ENCODE measurements at regions not wholly inside any gene's neighbourhood (a gene's known extent, or its start where the extent isn't known, plus 50 kb on each side); places are given as distances from the start of the nearest gene placed in this dataset.

DNA sequence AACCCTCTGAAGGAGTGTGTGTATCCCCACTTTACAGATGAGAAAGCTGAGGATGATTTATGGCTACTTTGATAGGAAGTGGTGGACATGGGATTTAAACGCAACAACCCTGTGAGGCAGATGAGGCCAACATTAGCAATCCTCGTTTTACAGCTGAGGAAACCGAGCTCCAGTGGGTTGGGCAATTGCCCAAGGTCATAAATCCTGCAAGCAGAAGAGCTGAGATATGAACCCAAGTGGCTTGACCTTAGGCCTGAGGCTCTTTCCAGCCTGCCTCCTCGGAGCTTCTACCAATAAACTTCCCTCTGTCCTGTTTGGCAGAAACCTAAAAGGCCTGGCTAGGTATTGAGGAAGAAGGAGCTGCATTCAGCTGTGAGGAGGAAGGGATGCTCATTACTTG is 185.5 kb upstream of the RBPJ start:
- no peak overlapping the region for H3K9ac ChIP-seq (ENCODE audit: low read length)
- no peaks in the 10 kb centered on the region for H3K27me3 ChIP-seq (ENCODE audit: insufficient read depth, low read length)
- no peaks in the 10 kb centered on the region for H3K9me2 ChIP-seq (ENCODE audit: low read depth, low read length)
- no peak overlapping the region for H2AFZ ChIP-seq (ENCODE audit: low read length)
- H3K4me2 ChIP-seq (ENCODE audit: low read length) = no peak overlapping the region
- no peaks in the 10 kb centered on the region for H3K79me2 ChIP-seq (ENCODE audit: insufficient read depth, low read length)
- TF ChIP-seq, protein P1, sequence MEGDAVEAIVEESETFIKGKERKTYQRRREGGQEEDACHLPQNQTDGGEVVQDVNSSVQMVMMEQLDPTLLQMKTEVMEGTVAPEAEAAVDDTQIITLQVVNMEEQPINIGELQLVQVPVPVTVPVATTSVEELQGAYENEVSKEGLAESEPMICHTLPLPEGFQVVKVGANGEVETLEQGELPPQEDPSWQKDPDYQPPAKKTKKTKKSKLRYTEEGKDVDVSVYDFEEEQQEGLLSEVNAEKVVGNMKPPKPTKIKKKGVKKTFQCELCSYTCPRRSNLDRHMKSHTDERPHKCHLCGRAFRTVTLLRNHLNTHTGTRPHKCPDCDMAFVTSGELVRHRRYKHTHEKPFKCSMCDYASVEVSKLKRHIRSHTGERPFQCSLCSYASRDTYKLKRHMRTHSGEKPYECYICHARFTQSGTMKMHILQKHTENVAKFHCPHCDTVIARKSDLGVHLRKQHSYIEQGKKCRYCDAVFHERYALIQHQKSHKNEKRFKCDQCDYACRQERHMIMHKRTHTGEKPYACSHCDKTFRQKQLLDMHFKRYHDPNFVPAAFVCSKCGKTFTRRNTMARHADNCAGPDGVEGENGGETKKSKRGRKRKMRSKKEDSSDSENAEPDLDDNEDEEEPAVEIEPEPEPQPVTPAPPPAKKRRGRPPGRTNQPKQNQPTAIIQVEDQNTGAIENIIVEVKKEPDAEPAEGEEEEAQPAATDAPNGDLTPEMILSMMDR (IDR thresholded peaks at IDR 0.05; ENCODE audit: low read length) = no peak
- no peak for TF ChIP-seq EZH2 (IDR thresholded peaks at IDR 0.05; ENCODE audit: borderline replicate concordance, low read length)
- H3F3A ChIP-seq (ENCODE audit: insufficient read depth, low read length) = no peaks in the 10 kb centered on the region
- no peaks in the 10 kb centered on the region for H3K4me1 ChIP-seq (ENCODE audit: insufficient read depth, low read length, severe bottlenecking)
- no peaks in the 10 kb centered on the region for H4K20me1 ChIP-seq (ENCODE audit: insufficient read depth, low read length)
- no peaks in the 10 kb centered on the region for H3K9me3 ChIP-seq (ENCODE audit: low read length)
- H3K36me3 ChIP-seq (ENCODE audit: insufficient read depth, low read length) = no peaks in the 10 kb centered on the region
- no peak overlapping the region for H3K4me3 ChIP-seq (ENCODE audit: low read depth, low read length, poor library complexity, severe bottlenecking)
- no peak overlapping the region for H3K27ac ChIP-seq (ENCODE audit: low read depth, low read length, poor library complexity, severe bottlenecking)

DNA sequence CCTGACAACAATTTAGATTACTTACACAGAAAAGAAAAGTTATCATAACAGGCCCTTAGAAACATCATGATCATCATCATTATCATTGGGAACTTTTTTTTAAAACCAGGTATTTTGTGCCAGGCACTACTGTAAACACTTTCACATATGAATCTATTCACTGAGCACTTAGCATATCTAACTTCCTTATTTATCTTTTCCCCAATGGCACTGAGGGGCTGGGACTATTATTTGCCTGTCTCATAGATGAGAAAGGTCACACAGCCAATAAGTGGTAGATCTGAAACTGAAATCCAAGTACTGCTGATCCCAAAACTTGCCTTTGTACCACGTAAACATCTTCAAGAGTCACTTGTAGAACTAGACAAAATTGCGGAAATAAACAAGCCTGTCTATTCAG is 184.2 kb upstream of the RBPJ start:
- no peak overlapping the region for H2AFZ ChIP-seq (ENCODE audit: low read length)
- no peak overlapping the region for H3K27ac ChIP-seq (ENCODE audit: low read depth, low read length, poor library complexity, severe bottlenecking)
- no peaks in the 10 kb centered on the region for H3K4me1 ChIP-seq (ENCODE audit: insufficient read depth, low read length, severe bottlenecking)
- no peaks in the 10 kb centered on the region for H3K9me3 ChIP-seq (ENCODE audit: low read length)
- no peak for TF ChIP-seq EZH2 (IDR thresholded peaks at IDR 0.05; ENCODE audit: borderline replicate concordance, low read length)
- TF ChIP-seq, protein P1 (IDR thresholded peaks at IDR 0.05; ENCODE audit: low read length) = no peak
- no peaks in the 10 kb centered on the region for H4K20me1 ChIP-seq (ENCODE audit: insufficient read depth, low read length)
- H3F3A ChIP-seq (ENCODE audit: insufficient read depth, low read length) = no peaks in the 10 kb centered on the region
- H3K4me2 ChIP-seq (ENCODE audit: low read length) = no peak overlapping the region
- H3K9me2 ChIP-seq (ENCODE audit: low read depth, low read length) = no peaks in the 10 kb centered on the region
- H3K4me3 ChIP-seq (ENCODE audit: low read depth, low read length, poor library complexity, severe bottlenecking) = no peak overlapping the region
- no peaks in the 10 kb centered on the region for H3K79me2 ChIP-seq (ENCODE audit: insufficient read depth, low read length)
- H3K27me3 ChIP-seq (ENCODE audit: insufficient read depth, low read length) = no peaks in the 10 kb centered on the region
- H3K36me3 ChIP-seq (ENCODE audit: insufficient read depth, low read length) = no peaks in the 10 kb centered on the region
- H3K9ac ChIP-seq (ENCODE audit: low read length) = no peak overlapping the region

DNA sequence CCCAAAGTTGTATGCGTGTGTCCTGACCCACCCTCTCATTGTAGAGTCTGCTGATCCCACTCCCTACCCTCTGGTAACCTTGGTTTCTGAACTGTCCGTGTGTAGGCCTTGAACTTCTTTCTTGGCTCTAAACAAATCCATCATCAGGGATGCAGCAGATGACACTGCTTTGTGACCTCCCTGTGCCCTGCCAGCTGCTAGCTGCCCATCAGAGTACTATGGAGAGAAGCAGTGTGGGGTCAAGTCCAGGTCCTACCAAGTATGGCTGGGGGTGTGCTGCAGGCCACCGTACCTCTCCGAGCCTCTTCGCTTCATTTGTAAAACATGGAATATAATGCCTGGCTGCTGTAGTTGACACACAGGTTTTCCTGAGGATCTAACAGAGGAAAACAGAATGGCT is 183.5 kb upstream of the RBPJ start:
- TF ChIP-seq, protein P1 (IDR thresholded peaks at IDR 0.05; ENCODE audit: low read length) = no peak
- TF ChIP-seq EZH2 (IDR thresholded peaks at IDR 0.05; ENCODE audit: borderline replicate concordance, low read length) = no peak
- H3K9me3 ChIP-seq (ENCODE audit: low read length) = no peaks in the 10 kb centered on the region
- H3K36me3 ChIP-seq (ENCODE audit: insufficient read depth, low read length) = no peaks in the 10 kb centered on the region
- H3F3A ChIP-seq (ENCODE audit: insufficient read depth, low read length) = no peaks in the 10 kb centered on the region
- H4K20me1 ChIP-seq (ENCODE audit: insufficient read depth, low read length) = no peaks in the 10 kb centered on the region
- no peaks in the 10 kb centered on the region for H3K4me1 ChIP-seq (ENCODE audit: insufficient read depth, low read length, severe bottlenecking)
- H3K9me2 ChIP-seq (ENCODE audit: low read depth, low read length) = no peaks in the 10 kb centered on the region
- H3K79me2 ChIP-seq (ENCODE audit: insufficient read depth, low read length) = no peaks in the 10 kb centered on the region
- no peaks in the 10 kb centered on the region for H3K27me3 ChIP-seq (ENCODE audit: insufficient read depth, low read length)
- no peak overlapping the region for H3K27ac ChIP-seq (ENCODE audit: low read depth, low read length, poor library complexity, severe bottlenecking)
- H2AFZ ChIP-seq (ENCODE audit: low read length) = no peak overlapping the region
- H3K4me3 ChIP-seq (ENCODE audit: low read depth, low read length, poor library complexity, severe bottlenecking) = no peak overlapping the region
- H3K4me2 ChIP-seq (ENCODE audit: low read length) = no peak overlapping the region
- H3K9ac ChIP-seq (ENCODE audit: low read length) = no peak overlapping the region

Measured in OCI-LY1 (cell line).